ENCODE measurements at regions not wholly inside any gene's neighbourhood (a gene's known extent, or its start where the extent isn't known, plus 50 kb on each side); places are given as distances from the start of the nearest gene placed in this dataset.

DNA sequence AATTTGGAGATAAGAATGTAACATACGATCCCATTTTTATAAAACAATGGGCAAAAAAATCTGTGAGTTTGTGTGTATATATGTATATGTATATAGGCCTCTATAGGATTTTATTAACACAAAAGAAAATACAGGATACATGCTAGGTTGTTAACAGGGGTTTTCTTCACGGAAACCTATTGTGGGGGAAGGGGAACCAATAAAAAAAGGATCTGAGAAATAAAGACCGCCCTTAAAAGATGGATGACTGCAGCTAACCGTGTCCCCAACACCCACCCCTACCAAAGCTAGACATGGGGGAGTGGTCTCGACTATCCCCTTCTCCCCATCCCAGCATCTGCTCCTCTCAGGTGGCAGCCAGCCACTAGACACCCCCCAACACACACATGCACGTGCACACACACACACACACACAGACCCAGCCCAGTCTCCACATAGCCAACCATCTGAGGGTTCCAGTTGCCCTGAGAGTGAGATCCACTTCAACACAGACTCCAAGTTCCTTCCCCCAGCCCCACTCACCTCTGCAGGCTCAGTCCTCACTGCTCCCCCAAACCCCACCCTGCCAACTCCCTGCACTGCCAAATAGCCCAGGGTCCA, 132.9 kb downstream of the TPRA1 start:
- no peak for DNase-seq

DNA sequence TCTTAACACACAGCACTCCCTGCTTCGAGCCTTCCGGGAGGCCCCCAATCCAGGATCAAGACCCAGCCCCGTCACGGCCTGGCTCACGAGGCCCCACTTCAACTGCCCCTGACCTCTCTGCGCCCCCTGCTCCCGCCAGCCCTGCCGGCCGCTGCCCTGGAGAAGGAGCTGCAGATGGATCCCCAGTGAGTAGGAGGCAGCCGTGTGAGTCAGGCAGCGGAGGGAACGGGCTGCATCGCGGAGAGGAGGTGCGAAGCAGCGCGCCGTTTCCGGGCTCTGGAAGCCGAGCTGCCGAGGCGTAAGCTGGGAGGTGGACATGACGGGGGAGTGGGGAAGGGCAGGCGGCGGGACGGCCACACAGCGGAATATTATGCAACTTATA, 133.4 kb downstream of the TPRA1 start:
- peak; percentile 63 for DNase-seq

DNA sequence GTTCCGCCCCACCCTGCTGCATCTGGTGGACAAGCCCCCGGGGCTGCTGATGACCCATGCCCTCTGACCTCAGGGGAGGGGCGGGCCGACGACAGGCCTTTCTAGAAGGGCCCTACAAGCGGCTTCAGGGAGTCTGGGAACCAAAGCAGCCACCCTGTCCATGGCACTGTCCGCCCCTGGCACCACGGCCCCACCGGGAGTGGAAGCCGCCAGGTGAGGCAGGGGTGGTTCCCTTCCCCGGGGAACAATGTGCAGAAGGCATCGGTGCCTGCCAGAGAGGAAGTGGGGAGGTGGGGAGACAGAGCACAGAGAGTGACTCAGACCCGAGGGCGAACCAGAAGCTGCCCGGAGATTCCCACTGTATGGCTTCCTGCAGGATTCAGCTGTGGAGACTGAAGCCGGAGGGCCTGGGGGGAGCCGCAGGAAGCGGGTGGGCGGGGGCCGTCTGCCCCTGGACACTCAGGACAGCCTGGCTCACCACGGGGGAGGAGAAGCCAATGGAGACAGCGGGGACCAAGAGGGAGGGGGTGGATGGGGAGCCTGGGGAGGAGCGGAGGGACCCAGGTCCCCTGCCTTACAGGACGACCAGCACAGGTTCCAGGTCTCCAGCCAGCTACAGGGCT, 134.0 kb downstream of the TPRA1 start:
- peak; percentile 68 for DNase-seq

DNA sequence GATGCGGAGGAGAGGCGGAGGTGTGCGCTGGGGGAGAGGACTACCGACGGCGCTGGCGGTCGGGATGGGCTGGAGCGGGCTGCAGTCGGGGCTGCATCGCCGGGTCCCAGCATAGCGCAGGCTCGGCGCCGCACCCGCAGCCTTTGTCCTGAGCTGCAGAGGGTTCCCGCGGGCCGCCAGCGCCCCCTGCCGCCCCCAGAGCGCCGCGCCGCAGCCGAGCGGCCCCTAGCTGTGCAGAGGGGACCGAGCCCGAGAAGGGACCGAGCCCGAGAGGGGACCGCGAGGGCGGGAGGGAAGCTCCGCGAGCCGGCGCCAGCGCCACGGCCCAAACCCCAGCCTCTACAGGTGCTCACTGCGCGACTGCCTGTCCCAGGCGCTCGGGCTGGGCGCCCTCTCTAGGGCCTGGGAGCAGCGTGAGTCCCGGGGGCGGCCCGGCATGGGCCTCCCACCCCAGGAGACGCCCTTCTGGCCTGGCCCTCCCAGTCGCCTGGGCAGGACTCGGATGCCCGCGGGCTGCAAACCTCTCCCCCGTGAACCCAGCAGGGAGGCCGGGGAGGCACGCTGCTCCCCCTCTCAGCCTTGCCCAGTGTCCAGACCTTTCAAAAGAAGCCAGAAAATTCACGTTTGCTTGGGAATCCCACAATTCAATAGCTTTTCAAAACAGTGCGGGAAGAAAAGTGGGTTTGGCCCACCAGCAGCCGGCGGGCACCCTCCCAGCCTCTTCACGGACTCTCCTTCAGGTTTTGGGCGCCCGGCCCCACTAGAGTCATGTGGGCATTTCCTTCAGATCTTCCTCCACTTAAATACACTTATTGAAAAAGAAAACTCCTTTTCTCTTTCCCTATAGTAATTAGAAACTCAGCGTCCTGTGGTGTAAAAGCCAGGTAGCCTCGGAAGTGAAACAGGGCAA, 134.7 kb downstream of the TPRA1 start:
- peak; percentile 64 for DNase-seq

DNA sequence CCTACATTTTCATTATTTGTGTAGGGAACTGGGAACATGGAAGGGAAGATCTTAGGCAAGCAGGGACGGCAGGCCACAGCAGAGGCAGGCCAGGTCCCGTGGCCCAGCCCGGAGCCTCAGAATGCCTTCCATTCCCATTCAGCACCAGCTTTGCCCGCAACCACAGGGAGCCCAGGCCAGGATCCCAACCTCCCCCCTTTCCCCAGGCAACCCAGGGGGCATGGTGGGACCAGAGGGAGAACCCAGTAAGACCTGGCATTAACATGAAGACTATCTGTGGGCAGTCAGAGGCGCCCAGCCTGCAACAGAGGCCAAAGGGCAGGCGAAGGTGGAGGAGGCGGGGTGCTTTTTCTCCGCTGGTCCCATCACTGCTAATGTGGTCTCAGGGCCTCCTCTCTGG, 135.6 kb downstream of the TPRA1 start:
- DNase-seq, result no peak

DNA sequence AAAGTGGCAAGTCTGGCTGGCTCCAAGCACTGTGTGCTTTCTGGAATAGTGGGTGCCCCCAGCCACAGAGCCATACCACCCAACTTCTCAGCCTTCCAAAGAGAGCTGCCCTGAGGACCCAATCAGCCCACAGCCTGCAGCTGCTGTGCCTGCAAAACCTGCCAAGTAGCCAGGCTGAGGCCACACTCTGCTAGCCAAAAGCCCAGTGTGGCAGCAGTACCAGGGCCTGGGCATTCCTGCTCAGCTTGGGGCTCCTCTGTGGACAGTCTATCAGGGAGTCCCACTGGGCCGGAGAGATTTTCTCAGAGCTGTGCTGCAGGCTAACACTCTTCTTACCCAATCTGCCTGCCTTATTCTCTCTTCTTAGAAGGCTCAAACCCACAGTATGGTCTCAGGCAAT, 136.5 kb downstream of the TPRA1 start:
- DNase-seq, result no peak

DNA sequence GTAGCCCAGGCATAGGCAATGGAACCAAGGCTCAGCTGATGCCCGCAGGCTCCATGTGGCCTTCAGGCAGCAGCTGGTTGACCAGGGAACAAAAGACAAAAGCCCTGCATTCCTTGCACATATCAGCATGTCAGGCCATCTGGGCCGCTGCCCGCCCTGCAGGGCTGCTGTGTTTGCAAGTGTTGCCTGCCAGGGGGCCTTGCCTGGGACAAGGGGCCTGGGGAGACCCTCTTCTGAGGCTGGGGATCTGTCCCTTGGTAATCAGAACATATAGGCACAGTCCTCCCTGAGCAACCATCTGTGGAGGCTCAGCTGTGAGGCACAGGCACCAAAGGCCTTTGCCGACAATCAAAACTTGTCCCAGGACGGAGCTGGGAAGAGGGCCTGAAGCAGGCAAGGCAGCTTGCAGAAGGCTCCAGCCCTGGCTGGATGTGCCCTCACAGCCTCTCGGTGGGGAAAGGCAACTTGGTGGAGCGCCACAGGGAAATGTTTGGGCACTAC, 138.2 kb downstream of the TPRA1 start:
- DNase-seq, result no peak

DNA sequence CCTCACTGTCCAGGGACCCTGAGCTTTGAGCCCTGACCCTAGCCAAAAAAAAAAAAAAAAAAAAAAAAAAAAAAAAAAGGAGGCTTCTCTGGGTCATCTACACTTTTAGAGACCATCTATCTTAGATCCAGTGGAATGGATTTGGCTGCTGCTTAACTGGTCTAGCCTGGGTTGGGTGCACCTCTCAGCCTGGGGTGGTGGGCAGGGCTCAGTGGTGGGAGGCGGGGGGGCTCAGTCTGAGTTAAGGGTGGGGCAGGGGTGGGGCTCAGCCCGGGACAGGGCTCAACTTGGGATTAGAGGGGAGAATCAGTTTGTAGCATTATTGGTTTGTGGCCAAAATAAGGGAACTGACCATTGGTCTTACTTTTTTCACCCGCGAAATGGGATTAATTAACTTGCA, 139.2 kb downstream of the TPRA1 start:
- DNase-seq, result no peak

DNA sequence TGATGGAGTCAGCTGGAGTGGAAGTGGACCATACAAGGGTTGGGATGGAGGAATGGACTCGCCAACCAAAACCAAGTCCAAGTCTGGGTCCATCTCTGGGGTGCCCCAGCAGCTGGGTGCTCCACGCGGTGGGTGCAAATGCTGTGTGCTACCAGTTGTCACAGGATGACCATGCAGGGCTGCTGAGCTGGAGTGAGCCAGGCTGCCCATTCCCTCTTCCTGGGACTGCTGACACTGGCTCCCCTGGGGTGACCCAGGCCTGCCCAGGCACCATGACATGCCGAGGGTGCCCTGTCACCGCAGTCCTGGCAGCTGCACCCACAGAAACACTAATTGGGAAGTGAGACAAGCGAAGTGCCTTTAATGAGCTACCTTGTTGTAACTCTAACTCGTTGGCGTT, 140.2 kb downstream of the TPRA1 start:
- no peak for DNase-seq

DNA sequence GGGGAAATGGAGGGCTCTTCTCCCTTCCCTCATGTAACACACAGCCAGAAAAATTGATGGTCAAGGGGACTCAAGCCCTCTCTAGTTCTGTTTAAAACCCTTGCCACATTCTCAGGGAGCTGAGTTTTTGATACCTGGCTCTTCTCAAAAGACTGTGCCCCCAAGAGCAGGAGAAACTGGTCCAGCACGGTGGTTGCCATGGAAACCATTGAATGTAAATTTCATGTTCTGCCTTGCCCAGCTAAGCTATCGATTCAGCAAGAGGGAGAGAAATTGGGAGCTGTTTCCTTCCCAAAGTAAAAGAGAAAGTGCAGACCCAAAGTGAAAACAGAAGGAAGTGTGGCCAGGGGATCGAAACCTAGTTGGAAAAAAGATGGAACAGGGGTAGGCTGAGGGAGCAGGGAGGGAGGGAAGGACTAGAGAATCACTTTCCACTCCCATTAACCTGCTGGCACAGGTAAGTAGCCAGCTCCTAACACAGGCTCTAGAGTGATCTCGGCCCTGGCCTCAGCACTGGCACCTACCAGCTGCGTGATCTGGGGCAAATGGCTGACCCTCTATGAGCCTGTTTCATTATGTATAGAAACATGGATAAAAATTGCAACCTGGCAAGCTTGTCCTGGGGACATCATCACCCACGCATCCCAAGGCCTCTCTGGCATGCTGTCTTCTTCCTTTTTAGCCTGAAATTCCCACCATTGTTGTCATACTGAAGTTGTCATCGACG, 140.9 kb downstream of the TPRA1 start:
- DNase-seq, result no peak

DNA sequence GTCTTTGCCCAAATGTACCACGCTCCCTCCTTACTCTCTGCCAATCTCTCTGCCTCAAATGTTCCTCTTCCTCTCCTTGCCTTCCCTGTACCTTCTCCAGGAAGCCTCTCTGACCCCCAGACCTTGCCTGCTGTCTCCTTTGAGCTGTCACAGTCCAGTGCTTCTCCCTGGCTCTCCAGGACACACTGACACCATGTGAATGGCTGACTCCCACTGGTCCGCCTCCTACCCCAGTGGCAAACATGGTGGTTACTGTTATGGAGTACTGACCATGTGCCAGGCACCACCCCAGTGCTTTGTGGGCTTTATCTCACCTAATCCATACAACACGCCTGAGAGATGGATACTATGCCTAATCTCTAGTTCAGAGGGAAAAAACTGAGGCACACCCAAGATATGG, 141.9 kb downstream of the TPRA1 start:
- DNase-seq, result no peak

DNA sequence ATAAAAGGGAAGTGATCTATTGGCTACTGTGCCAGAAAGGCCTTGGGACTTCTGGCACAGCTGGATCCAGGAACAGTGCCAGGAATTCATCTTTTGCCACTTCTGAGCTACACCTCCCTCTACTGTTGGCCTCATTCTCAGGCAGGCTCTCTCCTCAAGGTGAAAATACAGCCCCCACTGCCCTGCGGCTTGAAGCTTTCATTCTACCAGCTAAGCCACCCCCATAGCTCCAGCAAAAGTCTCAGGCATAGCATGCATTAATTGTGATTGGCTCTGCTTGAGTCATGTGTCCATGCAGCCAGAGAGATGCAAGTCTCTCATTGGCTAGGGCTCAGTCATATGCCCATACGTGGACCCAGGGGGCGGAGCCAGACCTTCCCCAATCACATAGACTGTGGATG, 142.4 kb downstream of the TPRA1 start:
- no peak for DNase-seq

DNA sequence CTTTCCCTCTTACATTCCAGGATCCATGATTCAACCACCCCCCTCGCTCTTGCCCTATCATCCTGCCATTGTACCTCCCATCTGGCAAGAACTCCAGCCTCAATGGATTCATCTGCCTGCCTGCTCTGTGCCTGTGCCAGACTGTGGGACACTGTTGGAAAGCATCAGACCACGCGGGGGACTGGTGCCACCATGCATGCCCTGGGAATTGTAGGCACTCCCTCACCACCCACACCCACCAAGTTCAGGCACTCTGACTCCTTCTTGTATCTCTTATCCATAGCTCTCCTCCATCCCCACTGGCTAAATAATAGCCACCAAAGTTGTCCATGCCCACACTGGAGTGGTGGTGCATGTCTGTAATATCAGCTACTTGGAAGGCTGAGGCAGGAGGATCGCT, 143.8 kb downstream of the TPRA1 start:
- DNase-seq, result no peak

DNA sequence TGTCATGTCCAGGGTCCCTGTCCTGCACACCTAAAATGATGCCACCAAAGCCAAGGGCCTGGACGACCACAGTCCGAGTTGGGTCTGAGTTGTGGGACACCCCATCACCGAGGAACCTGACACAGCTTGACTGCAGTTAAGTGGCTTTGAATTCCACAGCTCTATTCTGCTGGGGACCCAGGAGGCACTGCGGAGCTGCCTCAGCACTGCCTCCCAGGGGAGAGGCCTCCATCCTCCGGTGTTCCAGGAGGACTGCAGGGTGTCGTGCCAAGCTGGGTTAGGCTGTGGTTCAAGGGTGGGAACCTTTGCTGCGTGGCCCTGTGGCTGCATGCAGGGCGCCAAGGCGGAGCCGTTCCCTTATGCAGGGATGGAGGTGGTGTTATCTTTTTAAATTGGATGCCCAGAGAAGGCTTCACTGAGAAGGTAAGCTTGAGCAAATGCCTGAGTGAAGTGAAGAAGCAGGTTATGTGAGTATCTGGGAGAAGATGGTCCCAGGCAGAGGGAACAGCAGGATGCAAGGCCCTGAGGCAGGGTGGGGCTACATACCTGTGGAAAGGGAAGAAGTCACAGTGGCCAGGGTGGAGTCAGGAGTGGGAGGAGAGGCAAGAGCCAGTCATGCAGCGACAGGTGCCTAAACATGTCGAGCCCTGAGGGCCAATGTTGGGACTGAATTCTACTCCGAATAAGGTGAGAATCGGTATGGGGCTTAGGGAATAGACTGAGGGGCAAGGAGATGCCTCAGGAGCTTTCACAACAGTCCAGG, 144.8 kb downstream of the TPRA1 start:
- no peak for DNase-seq

DNA sequence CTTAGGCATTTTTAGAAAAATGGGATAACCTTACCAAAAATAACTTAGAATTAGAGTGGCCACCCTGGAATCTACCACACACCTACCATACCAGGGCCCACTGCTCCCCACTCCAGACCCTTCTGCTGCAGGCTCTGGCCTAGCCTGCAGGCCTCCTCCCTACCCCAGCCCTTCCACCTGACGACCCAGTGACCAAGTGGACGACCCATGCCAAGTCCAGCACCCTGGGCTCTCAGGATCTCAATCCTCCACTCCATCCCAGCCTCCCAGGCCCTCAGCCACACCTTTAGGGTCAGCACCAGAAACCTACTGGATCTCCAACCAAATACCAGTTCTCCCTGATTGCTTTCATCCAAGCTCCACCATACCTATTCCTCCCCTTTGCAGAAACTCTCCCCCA, 145.8 kb downstream of the TPRA1 start:
- DNase-seq, result no peak

DNA sequence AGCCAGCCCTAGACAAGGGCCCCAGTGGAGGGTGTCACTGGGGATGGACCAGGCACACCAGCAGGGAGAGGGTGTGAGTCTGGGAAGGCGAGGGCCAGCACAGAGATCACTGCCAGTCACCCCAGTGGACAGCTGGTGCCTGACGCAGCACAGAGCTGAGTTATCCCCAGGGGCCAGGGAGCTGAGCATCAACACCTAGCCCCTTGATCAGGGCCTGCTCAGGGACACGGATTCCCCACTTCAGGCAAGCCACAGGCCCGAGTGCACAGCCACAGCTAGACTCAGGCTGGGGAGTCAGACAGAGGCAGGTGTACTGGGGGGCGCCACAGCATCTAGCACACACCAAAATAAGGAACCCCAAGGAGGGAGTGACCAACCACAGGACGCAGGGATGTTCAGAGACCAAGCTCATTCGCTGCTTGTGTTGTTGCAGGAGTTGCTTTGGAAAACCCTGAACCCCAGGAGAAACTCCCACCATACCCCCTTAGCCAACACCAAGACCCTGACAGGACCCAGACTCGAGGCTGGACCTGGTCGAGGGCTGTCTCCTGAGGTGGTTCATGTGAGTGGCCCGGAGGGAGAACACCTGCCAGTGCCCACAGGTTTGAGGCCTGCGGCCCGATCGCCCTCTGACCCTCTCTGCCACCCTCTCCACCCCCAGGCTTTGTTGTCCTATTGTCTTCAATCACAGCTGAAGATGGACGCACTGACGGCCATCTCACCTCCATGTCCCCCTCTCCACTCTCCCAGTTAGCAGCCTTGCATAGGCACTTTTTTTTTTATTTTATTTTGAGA, 146.8 kb downstream of the TPRA1 start:
- DNase-seq, result no peak

DNA sequence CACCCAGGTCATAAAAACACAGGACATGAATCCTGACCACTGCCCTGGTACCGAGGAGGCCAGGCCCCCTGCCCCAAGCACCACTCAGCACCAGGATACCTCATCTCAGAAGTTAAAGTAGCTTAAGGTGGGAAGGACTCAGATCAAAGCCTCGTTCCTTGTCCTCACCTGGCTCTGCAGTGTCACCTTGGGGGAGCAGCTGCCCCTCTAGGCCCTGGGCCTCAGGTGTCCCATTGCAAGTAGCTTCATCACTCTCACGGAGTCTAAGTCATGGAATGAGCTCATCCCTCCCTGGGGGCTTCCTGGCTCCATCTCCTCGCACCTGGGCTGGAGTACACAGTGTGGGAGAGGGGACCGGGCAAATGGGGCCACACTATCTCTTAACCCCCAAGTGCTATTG, 148.0 kb downstream of the TPRA1 start:
- no peak for DNase-seq

DNA sequence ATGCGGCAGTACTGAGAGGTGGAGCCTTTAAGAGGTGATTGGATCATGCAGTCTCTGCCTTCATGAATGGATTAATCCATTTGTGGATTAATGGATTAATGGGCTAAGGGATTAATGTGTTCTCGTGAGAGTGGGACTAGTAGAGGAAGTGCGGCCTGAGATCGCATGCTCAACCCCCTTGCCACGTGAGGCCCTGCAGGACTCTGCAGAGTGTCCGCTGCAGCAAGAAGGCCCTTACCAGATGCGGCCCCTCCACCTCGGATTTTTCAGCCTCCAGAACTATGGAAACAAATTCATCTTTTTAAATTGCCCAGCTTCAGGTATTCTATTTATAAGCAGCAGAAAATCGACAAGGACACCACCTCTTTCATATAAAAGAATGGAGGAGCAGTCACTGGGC, 148.8 kb downstream of the TPRA1 start:
- no peak for DNase-seq

DNA sequence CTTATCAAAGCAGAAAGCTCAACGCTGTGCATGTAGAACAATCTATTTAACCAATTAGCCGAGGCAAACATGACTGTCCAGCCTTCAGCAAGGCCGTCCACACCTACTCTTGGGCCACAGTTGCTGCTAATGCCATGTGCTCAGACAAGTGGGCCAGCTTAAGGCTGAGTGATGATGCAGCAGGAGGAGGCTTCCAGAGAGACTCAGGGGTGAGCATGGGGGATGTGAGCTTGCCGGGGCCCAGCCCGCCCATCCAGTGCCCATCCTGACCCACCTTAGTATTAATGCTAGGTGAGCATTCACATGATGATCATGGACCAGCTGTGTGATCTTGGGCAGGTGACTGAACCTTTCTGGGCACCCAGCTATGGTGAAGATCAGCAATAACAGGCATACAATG, 150.1 kb downstream of the TPRA1 start:
- DNase-seq, result no peak

DNA sequence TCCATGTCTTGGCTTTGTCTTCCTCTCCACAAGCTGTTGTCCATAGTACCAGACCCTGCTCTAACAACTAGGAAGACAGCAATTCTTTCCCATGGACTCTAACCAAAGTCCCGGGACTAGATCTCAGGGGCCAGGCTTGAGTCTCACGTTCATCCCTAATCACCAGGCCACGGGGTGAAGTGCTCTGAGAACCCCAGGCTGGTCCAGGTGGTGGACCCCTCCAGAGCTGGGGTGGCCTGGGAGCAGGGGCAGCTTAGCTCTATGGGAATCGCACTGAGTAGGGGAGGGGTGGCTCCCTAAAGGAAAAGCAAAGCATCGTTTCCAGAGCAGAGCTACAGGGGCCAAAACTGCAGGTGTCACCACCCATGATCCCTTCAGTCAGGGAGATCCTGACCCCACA, 150.9 kb downstream of the TPRA1 start:
- no peak for DNase-seq

DNA sequence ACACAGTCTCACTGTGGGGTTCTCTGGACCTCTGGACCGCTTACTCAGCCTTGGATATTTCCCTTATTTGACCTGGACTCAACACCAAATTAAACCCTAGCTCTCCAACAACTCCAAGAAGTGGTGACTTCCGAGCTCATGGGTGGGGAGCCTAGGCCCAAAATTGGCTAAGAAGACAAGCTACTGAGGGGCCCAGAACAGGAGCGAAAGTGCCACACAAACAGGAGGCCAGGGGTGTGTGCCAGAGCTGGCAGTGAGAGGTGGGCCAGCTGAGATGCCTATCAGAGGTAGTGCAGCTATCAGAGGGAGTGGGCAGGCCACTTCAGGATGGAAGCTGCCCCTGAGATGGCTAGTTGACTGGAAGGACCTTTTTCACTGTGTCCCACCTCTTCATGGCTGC, 151.1 kb upstream of the PRR20G start:
- DNase-seq, result no peak

Measured in fibroblast of skin of back (primary cell).